Occipital lobe (tissue), 1 donor: ENCODE measurements at regions not wholly inside any gene's neighbourhood (a gene's known extent, or its start where the extent isn't known, plus 50 kb on each side); places are given as distances from the start of the nearest gene placed in this dataset.

Source experiments
- DNase-seq: peaks from one replicate; lab custom pipeline; 2025; lab: John Stamatoyannopoulos, UW

GRCh38 chr1:55428944-55429931 is 214.1 kb upstream of the USP24 start:
- no peak for DNase-seq

- no peak for DNase-seq
Observed at GRCh38 chr1:55428231-55428630, 213.1 kb upstream of the USP24 start.

GRCh38 chr1:55427606-55428005 is 212.4 kb upstream of the USP24 start:
- no peak for DNase-seq

- no peak for DNase-seq
Observed at GRCh38 chr1:55426619-55427018, 211.5 kb upstream of the USP24 start.

GRCh38 chr1:55426156-55426555 is 211.0 kb upstream of the USP24 start:
- DNase-seq, result no peak

GRCh38 chr1:55425310-55425930 is 210.3 kb upstream of the USP24 start:
- DNase-seq, result no peak

- DNase-seq, result no peak
Observed at GRCh38 chr1:55423376-55423775, 208.2 kb upstream of the USP24 start.

GRCh38 chr1:55420929-55421716 is 206.0 kb upstream of the USP24 start:
- no peak for DNase-seq

GRCh38 chr1:55420026-55420425 is 204.9 kb upstream of the USP24 start:
- no peak for DNase-seq

GRCh38 chr1:55418208-55419000 is 203.2 kb upstream of the USP24 start:
- DNase-seq, result no peak

- DNase-seq, result no peak
Observed at GRCh38 chr1:55416164-55416842, 201.1 kb upstream of the USP24 start.

GRCh38 chr1:55413286-55413685 is 198.1 kb upstream of the USP24 start:
- no peak for DNase-seq

- no peak for DNase-seq
Observed at GRCh38 chr1:55412060-55412459, 196.9 kb upstream of the USP24 start.

GRCh38 chr1:55402671-55403464 is 187.7 kb upstream of the USP24 start:
- no peak for DNase-seq

GRCh38 chr1:55402142-55402541 is 187.0 kb upstream of the USP24 start:
- DNase-seq, result no peak

GRCh38 chr1:55400508-55400907 is 185.3 kb upstream of the USP24 start:
- no peak for DNase-seq

- no peak for DNase-seq
Observed at GRCh38 chr1:55399346-55399745, 184.2 kb upstream of the USP24 start.

GRCh38 chr1:55396381-55396891 is 181.3 kb upstream of the USP24 start:
- no peak for DNase-seq

- DNase-seq, result no peak
Observed at GRCh38 chr1:55388960-55389359, 173.8 kb upstream of the USP24 start.

- DNase-seq, result no peak
Observed at GRCh38 chr1:55387145-55387544, 172.0 kb upstream of the USP24 start.
